HEK293 (cell line): ENCODE measurements at regions not wholly inside any gene's neighbourhood (a gene's known extent, or its start where the extent isn't known, plus 50 kb on each side); places are given as distances from the start of the nearest gene placed in this dataset.
"Not testable (repeated sequence)": the region's sequence is repeated elsewhere in the genome, so short reads cannot be mapped to it uniquely, and the experiment has no call there.

Source experiments
- CTCF ChIP-seq: fragments of 450-650 bp; formaldehyde crosslinking; IDR thresholded peaks from 2 replicates; pipeline ENCODE4 v1.5.1; 2016; ENCODE audit warnings: missing biosample characterization, missing genetic modification characterization
- REST ChIP-seq: fragments of 450-650 bp; formaldehyde crosslinking; IDR thresholded peaks from 2 replicates; pipeline ENCODE4 v1.5.1; 2016; ENCODE audit warnings: missing biosample characterization, missing genetic modification characterization
- ZBTB8A ChIP-seq: fragments of 450-650 bp; formaldehyde crosslinking; IDR thresholded peaks from 2 replicates; pipeline ENCODE4 v1.5.1; 2016; ENCODE audit warnings: missing biosample characterization, missing genetic modification characterization
- ZNF280D ChIP-seq: fragments of 450-650 bp; formaldehyde crosslinking; IDR thresholded peaks from 2 replicates; pipeline ENCODE4 v1.5.1; 2016; ENCODE audit warnings: missing biosample characterization, missing genetic modification characterization

GRCh38 chr1:146448877-146449246 is 220.0 kb upstream of the NOTCH2NLA start:
- TF ChIP-seq CTCF (tag by site-specific recombination); REST (tag by site-specific recombination); ZNF280D (tag by site-specific recombination); ZBTB8A: not testable (repeated sequence)
